Stimulated activated naive CD8-positive, alpha-beta T cell treated with anti-CD3 and anti-CD28 coated beads, Interleukin-15, amount 100 ng/mL, for 72 hours (primary cell): ENCODE measurements at regions not wholly inside any gene's neighbourhood (a gene's known extent, or its start where the extent isn't known, plus 50 kb on each side); places are given as distances from the start of the nearest gene placed in this dataset.
"Not testable (repeated sequence)": the region's sequence is repeated elsewhere in the genome, so short reads cannot be mapped to it uniquely, and the experiment has no call there.

ENCODE experiments used
- ATAC-seq: fragments of 150-1000 bp; cut with Tn5 transposase; 2 replicates; pipeline ENCODE4 v1.10.0; 2021; ENCODE audit warnings: mild to moderate bottlenecking, moderate library complexity
- DNase-seq, 2 donors: peaks; one replicate each; pipeline ENCODE4 v3.0.0; 2021 to 2022
- H3K27ac Mint-ChIP-seq, 2 donors: one replicate each; pipeline ENCODE4 v1.8.0; 2022; ENCODE audit warnings: mild to moderate bottlenecking in 2 of 2, mixed read lengths in 2 of 2, moderate library complexity in 2 of 2
- H3K27me3 Mint-ChIP-seq: one replicate; pipeline ENCODE4 v1.8.0; 2022; ENCODE audit warnings: mixed read lengths
- H3K4me1 Mint-ChIP-seq: one replicate; pipeline ENCODE4 v1.8.0; 2022; ENCODE audit warnings: mild to moderate bottlenecking, mixed read lengths
- H3K4me3 Mint-ChIP-seq, 2 donors: one replicate each; pipeline ENCODE4 v1.8.0; 2022; ENCODE audit warnings: mild to moderate bottlenecking in 2 of 2, mixed read lengths in 2 of 2, moderate library complexity in 1 of 2
- H3K9me3 Mint-ChIP-seq, 2 donors: one replicate each; pipeline ENCODE4 v1.8.0; 2022; ENCODE audit warnings: mixed read lengths in 2 of 2

GRCh38 chr10:33481184-33481583 lies 146.7 kb upstream of the NRP1 start:
- Mint-ChIP-seq H3K9me3 (no peaks in the 10 kb centered on the region), H3K4me3 (no peak overlapping the region), H3K27ac (no peak overlapping the region), H3K4me1 (no peaks in the 10 kb centered on the region), H3K27me3 (no peaks in the 10 kb centered on the region)
- ATAC-seq, result peak; percentile 15
- no peak for DNase-seq

GRCh38 chr10:33480417-33480816 lies 145.9 kb upstream of the NRP1 start:
- not testable (repeated sequence) for ATAC-seq, H3K9me3 Mint-ChIP-seq, H3K27ac Mint-ChIP-seq, H3K27me3 Mint-ChIP-seq, H3K4me3 Mint-ChIP-seq, DNase-seq, H3K4me1 Mint-ChIP-seq

- Mint-ChIP-seq H3K4me1 (no peaks in the 10 kb centered on the region), H3K4me3 (no peak overlapping the region), H3K27ac (no peak overlapping the region), H3K9me3 (no peaks in the 10 kb centered on the region), H3K27me3 (no peaks in the 10 kb centered on the region)
- ATAC-seq, result no peak
- no peak for DNase-seq
These were observed 144.2 kb upstream of the NRP1 start for GRCh38 chr10:33478675-33479125.

- no peaks in the 10 kb centered on the region for H3K9me3 Mint-ChIP-seq
- no peak for ATAC-seq
- no peak overlapping the region for H3K27ac Mint-ChIP-seq
- no peak overlapping the region for H3K4me3 Mint-ChIP-seq
- no peaks in the 10 kb centered on the region for H3K4me1 Mint-ChIP-seq
- no peak for DNase-seq
- no peaks in the 10 kb centered on the region for H3K27me3 Mint-ChIP-seq
These were observed 143.7 kb upstream of the NRP1 start for GRCh38 chr10:33478089-33478674.

GRCh38 chr10:33477291-33478088 lies 143.0 kb upstream of the NRP1 start:
- Mint-ChIP-seq H3K27ac (no peak overlapping the region), H3K4me3 (no peak overlapping the region), H3K27me3 (no peaks in the 10 kb centered on the region), H3K4me1 (no peaks in the 10 kb centered on the region), H3K9me3 (no peaks in the 10 kb centered on the region)
- ATAC-seq (no peak), DNase-seq (no peak)

GRCh38 chr10:33476757-33477273 lies 142.3 kb upstream of the NRP1 start:
- H3K27me3 Mint-ChIP-seq, result no peaks in the 10 kb centered on the region
- H3K4me3 Mint-ChIP-seq, result no peak overlapping the region
- H3K9me3 Mint-ChIP-seq, result no peaks in the 10 kb centered on the region
- no peak for DNase-seq
- H3K4me1 Mint-ChIP-seq, result no peaks in the 10 kb centered on the region
- ATAC-seq, result no peak
- no peak overlapping the region for H3K27ac Mint-ChIP-seq

- Mint-ChIP-seq H3K4me3 (no peak overlapping the region), H3K4me1 (no peaks in the 10 kb centered on the region), H3K27ac (no peak overlapping the region), H3K27me3 (no peaks in the 10 kb centered on the region), H3K9me3 (no peaks in the 10 kb centered on the region)
- DNase-seq, result no peak
- ATAC-seq, result no peak
These were observed 139.2 kb upstream of the NRP1 start for GRCh38 chr10:33473688-33474087.

GRCh38 chr10:33468006-33468405 lies 133.5 kb upstream of the NRP1 start:
- H3K4me1 Mint-ChIP-seq, H3K4me3 Mint-ChIP-seq, H3K27me3 Mint-ChIP-seq, H3K27ac Mint-ChIP-seq, DNase-seq, H3K9me3 Mint-ChIP-seq, ATAC-seq: not testable (repeated sequence)

- Mint-ChIP-seq H3K9me3 (no peaks in the 10 kb centered on the region), H3K4me1 (no peaks in the 10 kb centered on the region), H3K27me3 (no peaks in the 10 kb centered on the region), H3K4me3 (no peak overlapping the region), H3K27ac (no peak overlapping the region)
- DNase-seq, result no peak
- ATAC-seq, result no peak
These were observed 131.3 kb upstream of the NRP1 start for GRCh38 chr10:33465747-33466146.

- H3K4me1 Mint-ChIP-seq, result no peaks in the 10 kb centered on the region
- H3K9me3 Mint-ChIP-seq, result no peaks in the 10 kb centered on the region
- DNase-seq (no peak), ATAC-seq (no peak)
- no peaks in the 10 kb centered on the region for H3K27me3 Mint-ChIP-seq
- no peak overlapping the region for H3K4me3 Mint-ChIP-seq
- H3K27ac Mint-ChIP-seq, result no peak overlapping the region
These were observed 128.5 kb upstream of the NRP1 start for GRCh38 chr10:33463011-33463410.

GRCh38 chr10:33461295-33461640 lies 126.8 kb upstream of the NRP1 start:
- ATAC-seq, result no peak
- no peak for DNase-seq
- H3K27me3 Mint-ChIP-seq, result no peaks in the 10 kb centered on the region
- no peak overlapping the region for H3K27ac Mint-ChIP-seq
- H3K9me3 Mint-ChIP-seq, result no peaks in the 10 kb centered on the region
- no peak overlapping the region for H3K4me3 Mint-ChIP-seq
- no peaks in the 10 kb centered on the region for H3K4me1 Mint-ChIP-seq

GRCh38 chr10:33460505-33461294 lies 126.2 kb upstream of the NRP1 start:
- Mint-ChIP-seq H3K4me1 (no peaks in the 10 kb centered on the region), H3K9me3 (no peaks in the 10 kb centered on the region), H3K4me3 (no peak overlapping the region), H3K27ac (no peak overlapping the region), H3K27me3 (no peaks in the 10 kb centered on the region)
- ATAC-seq (no peak), DNase-seq (no peak)

GRCh38 chr10:33459602-33460001 lies 125.1 kb upstream of the NRP1 start:
- H3K4me3 Mint-ChIP-seq, result no peak overlapping the region
- H3K27me3 Mint-ChIP-seq, result no peaks in the 10 kb centered on the region
- no peaks in the 10 kb centered on the region for H3K9me3 Mint-ChIP-seq
- H3K27ac Mint-ChIP-seq, result no peak overlapping the region
- DNase-seq (no peak), ATAC-seq (no peak)
- H3K4me1 Mint-ChIP-seq, result no peaks in the 10 kb centered on the region

GRCh38 chr10:33455029-33455428 lies 120.6 kb upstream of the NRP1 start:
- H3K4me3 Mint-ChIP-seq, result no peak overlapping the region

GRCh38 chr10:33454554-33454953 lies 120.1 kb upstream of the NRP1 start:
- no peaks in the 10 kb centered on the region for H3K4me1 Mint-ChIP-seq
- H3K4me3 Mint-ChIP-seq, result no peak overlapping the region
- ATAC-seq, result no peak
- H3K9me3 Mint-ChIP-seq, result peaks cover 0 to 8% of the 10 kb centered on the region in 2 donors
- H3K27ac Mint-ChIP-seq, result no peak overlapping the region
- peaks cover 10% of the 10 kb centered on the region for H3K27me3 Mint-ChIP-seq
- DNase-seq, result no peak

More at GRCh38 chr10:33455029-33455428, 120.6 kb upstream of the NRP1 start:
- peaks cover 8% of the 10 kb centered on the region for H3K27me3 Mint-ChIP-seq
- H3K4me1 Mint-ChIP-seq, result no peaks in the 10 kb centered on the region
- DNase-seq (no peak), ATAC-seq (no peak)
- no peak overlapping the region for H3K27ac Mint-ChIP-seq
- H3K9me3 Mint-ChIP-seq, result peaks cover 0 to 8% of the 10 kb centered on the region in 2 donors
